HepG2 (cell line): ENCODE measurements at regions not wholly inside any gene's neighbourhood (a gene's known extent, or its start where the extent isn't known, plus 50 kb on each side); places are given as distances from the start of the nearest gene placed in this dataset.

Experiments
- CHD2 ChIP-seq: IDR thresholded peaks from 2 replicates; pipeline ENCODE4 v1.6.1; 2011; ENCODE audit warnings: low read depth, low read length, improper control_type of control experiment
- EZH2 ChIP-seq: conservative IDR thresholded peaks from 2 replicates; pipeline ENCODE4 v1.6.1; 2012; ENCODE audit warnings: mild to moderate bottlenecking, low read depth, low read length, moderate library complexity
- KLF13 ChIP-seq: sonication (generic); formaldehyde crosslinking; IDR thresholded peaks from 2 replicates; pipeline ENCODE4 v1.4.0; 2020; ENCODE audit warnings: mild to moderate bottlenecking, missing genetic modification reagents
- KLF9 ChIP-seq: IDR thresholded peaks from 2 replicates; pipeline ENCODE4 v1.6.1; 2016; ENCODE audit warnings: low read depth
- MAFK ChIP-seq, 2 experiments: IDR thresholded peaks in 1 of 2; conservative IDR thresholded peaks in 1 of 2; 2 replicates each; pipeline ENCODE4 v1.6.1; 2011; ENCODE audit warnings: improper control_type of control experiment in 2 of 2, low read length in 2 of 2
- NR2F2 ChIP-seq: IDR thresholded peaks from 2 replicates; pipeline ENCODE4 v1.6.1; 2012; ENCODE audit warnings: low read depth, inconsistent platforms, borderline replicate concordance
- PLSCR1 ChIP-seq: sonication (generic); formaldehyde crosslinking; IDR thresholded peaks from 2 replicates; pipeline ENCODE4 v1.5.0; 2020; ENCODE audit warnings: missing genetic modification reagents, mild to moderate bottlenecking, borderline replicate concordance
- RARA ChIP-seq: IDR thresholded peaks from 2 replicates; pipeline ENCODE4 v1.6.1; 2016; ENCODE audit warnings: missing genetic modification reagents, missing compliant biosample characterization
- RFX5 ChIP-seq: IDR thresholded peaks from 2 replicates; pipeline ENCODE4 v1.6.1; 2011; ENCODE audit warnings: low read depth, low read length, improper control_type of control experiment
- SRF ChIP-seq: IDR thresholded peaks from 2 replicates; pipeline ENCODE4 v1.6.1; 2011; ENCODE audit warnings: mild to moderate bottlenecking, low read depth, low read length, moderate library complexity
- USF2 ChIP-seq, 2 experiments: sonication (generic) in 1 of 2; formaldehyde crosslinking in 1 of 2; IDR thresholded peaks; 2 replicates each; pipeline versions ENCODE4 v1.5.1 to v1.6.1; 2011 to 2020; ENCODE audit warnings: borderline replicate concordance in 1 of 2, low read depth in 1 of 2, low read length in 1 of 2, mild to moderate bottlenecking in 1 of 2, missing genetic modification reagents in 1 of 2, moderate library complexity in 1 of 2
- WIZ ChIP-seq: sonication (generic); formaldehyde crosslinking; IDR thresholded peaks from 2 replicates; pipeline ENCODE4 v1.5.1; 2020; ENCODE audit warnings: mild to moderate bottlenecking, missing genetic modification reagents
- ZBTB44 ChIP-seq: sonication (generic); formaldehyde crosslinking; IDR thresholded peaks from 2 replicates; pipeline ENCODE4 v1.4.0; 2020; ENCODE audit warnings: missing genetic modification reagents
- ZNF331 ChIP-seq: sonication (generic); formaldehyde crosslinking; IDR thresholded peaks from 2 replicates; pipeline ENCODE4 v1.4.0; 2020; ENCODE audit warnings: missing genetic modification reagents

- TF ChIP-seq RFX5, result no peak
- TF ChIP-seq KLF9 (CRISPR knock-in tag), result no peak
- no peak for TF ChIP-seq PLSCR1
- TF ChIP-seq ZBTB44 (CRISPR knock-in tag), result no peak
- no peak for TF ChIP-seq WIZ (CRISPR knock-in tag)
- no peak for TF ChIP-seq MAFK (conservative IDR thresholded peaks at IDR 0.05 in 1 of 2, IDR thresholded peaks at IDR 0.05 in 1 of 2; ENCODE audit: low read length in 2 of 2)
- no peak for TF ChIP-seq NR2F2
- no peak for TF ChIP-seq USF2 (IDR thresholded peaks at IDR 0.05; ENCODE audit: low read depth, low read length)
- TF ChIP-seq USF2 (CRISPR knock-in tag; IDR thresholded peaks at IDR 0.05; ENCODE audit: borderline replicate concordance), result no peak
- no peak for TF ChIP-seq KLF13 (CRISPR knock-in tag)
- TF ChIP-seq ZNF331 (CRISPR knock-in tag), result no peak
- no peak for TF ChIP-seq EZH2
- no peak for TF ChIP-seq SRF
- TF ChIP-seq CHD2, result no peak
- TF ChIP-seq RARA (CRISPR knock-in tag), result no peak
Measured at GRCh38 chr5:105163547-105163946, 1601.0 kb upstream of the NUDT12 start.
